WERI-Rb-1 (cell line): ENCODE measurements at regions not wholly inside any gene's neighbourhood (a gene's known extent, or its start where the extent isn't known, plus 50 kb on each side); places are given as distances from the start of the nearest gene placed in this dataset.

Experiments
- DNase-seq: peaks from one replicate; pipeline ENCODE4 v3.0.0-alpha.2; 2020
- H3K27ac ChIP-seq: fragments of 250-450 bp; sonication (Bioruptor Pico); 2 replicates; pipeline ENCODE4 v1.5.1; 2020; ENCODE audit warnings: mild to moderate bottlenecking, moderate library complexity
- H3K27me3 ChIP-seq: fragments of 250-450 bp; sonication (Bioruptor Pico); 2 replicates; pipeline ENCODE4 v1.5.1; 2021; ENCODE audit warnings: mild to moderate bottlenecking, low read depth, moderate library complexity; ENCODE audit not compliant: insufficient read depth, severe bottlenecking
- H3K36me3 ChIP-seq: fragments of 250-450 bp; sonication (Bioruptor Pico); 2 replicates; pipeline ENCODE4 v1.5.1; 2020; ENCODE audit warnings: mild to moderate bottlenecking, moderate library complexity
- H3K4me3 ChIP-seq: 2 replicates; pipeline ENCODE4 v1.5.1; 2011; ENCODE audit warnings: low read depth, mild to moderate bottlenecking, control low read depth, low read length
- H3K9me3 ChIP-seq: fragments of 250-450 bp; sonication (Bioruptor Pico); 2 replicates; pipeline ENCODE4 v1.5.1; 2021; ENCODE audit warnings: mild to moderate bottlenecking, moderate library complexity; ENCODE audit not compliant: severe bottlenecking
- CTCF ChIP-seq: IDR thresholded peaks from 2 replicates; pipeline ENCODE4 v1.5.1; 2011; ENCODE audit warnings: low read depth, mild to moderate bottlenecking, control low read depth, inconsistent platforms, low read length

- no peak for DNase-seq
- Histone ChIP-seq H3K4me3 (no peak overlapping the region), H3K36me3 (no peaks in the 10 kb centered on the region), H3K27ac (no peak overlapping the region), H3K9me3 (peaks cover 2% of the 10 kb centered on the region), H3K27me3 (no peaks in the 10 kb centered on the region)
- no peak for TF ChIP-seq CTCF
Measured at GRCh38 chr18:75554644-75555185, 127.2 kb upstream of the SMIM21 start.

GRCh38 chr18:75554176-75554575 lies 126.7 kb upstream of the SMIM21 start:
- Histone ChIP-seq H3K27me3 (no peaks in the 10 kb centered on the region), H3K36me3 (no peaks in the 10 kb centered on the region), H3K9me3 (peaks cover 2% of the 10 kb centered on the region), H3K27ac (no peak overlapping the region), H3K4me3 (no peak overlapping the region)
- no peak for DNase-seq
- TF ChIP-seq CTCF, result no peak

- no peak for TF ChIP-seq CTCF
- no peak overlapping the region for H3K27ac ChIP-seq
- no peak overlapping the region for H3K4me3 ChIP-seq
- DNase-seq, result no peak
- H3K9me3 ChIP-seq, result peaks cover 2% of the 10 kb centered on the region
- H3K27me3 ChIP-seq, result no peaks in the 10 kb centered on the region
- no peaks in the 10 kb centered on the region for H3K36me3 ChIP-seq
Measured at GRCh38 chr18:75553021-75553420, 125.5 kb upstream of the SMIM21 start.

- Histone ChIP-seq H3K9me3 (peaks cover 2% of the 10 kb centered on the region), H3K36me3 (no peaks in the 10 kb centered on the region), H3K27ac (no peak overlapping the region), H3K27me3 (no peaks in the 10 kb centered on the region), H3K4me3 (no peak overlapping the region)
- no peak for TF ChIP-seq CTCF
- DNase-seq, result no peak
Measured at GRCh38 chr18:75551071-75551470, 123.6 kb upstream of the SMIM21 start.

GRCh38 chr18:75548353-75548905 lies 120.9 kb upstream of the SMIM21 start:
- Histone ChIP-seq H3K36me3 (no peaks in the 10 kb centered on the region), H3K9me3 (peaks cover 2% of the 10 kb centered on the region), H3K4me3 (no peak overlapping the region), H3K27me3 (no peaks in the 10 kb centered on the region), H3K27ac (no peak overlapping the region)
- TF ChIP-seq CTCF, result no peak
- no peak for DNase-seq

GRCh38 chr18:75546964-75547363 lies 119.5 kb upstream of the SMIM21 start:
- DNase-seq, result no peak

More at GRCh38 chr18:75546964-75547363, 119.5 kb upstream of the SMIM21 start:
- no peaks in the 10 kb centered on the region for H3K36me3 ChIP-seq
- H3K27me3 ChIP-seq, result no peaks in the 10 kb centered on the region
- H3K4me3 ChIP-seq, result no peak overlapping the region
- peak; percentile 28; the same call in 1 of the 2 replicates for TF ChIP-seq CTCF
- no peak overlapping the region for H3K27ac ChIP-seq
- peaks cover 2% of the 10 kb centered on the region for H3K9me3 ChIP-seq
